ENCODE measurements at regions not wholly inside any gene's neighbourhood (a gene's known extent, or its start where the extent isn't known, plus 50 kb on each side); places are given as distances from the start of the nearest gene placed in this dataset.
"Not testable (repeated sequence)": the region's sequence is repeated elsewhere in the genome, so short reads cannot be mapped to it uniquely, and the experiment has no call there.

- Mint-ChIP-seq H3K9me3 (peaks cover 0 to 1% (median 0%) of the 10 kb centered on the region in 7 donors), H3K4me3 (no peak overlapping the region), H3K27ac (no peak overlapping the region), H3K27me3 (peaks cover 4% of the 10 kb centered on the region), H3K36me3 (peaks cover 2% of the 10 kb centered on the region), H3K4me1 (peaks cover 0 to 5% (median 2%) of the 10 kb centered on the region in 4 donors)
- Histone ChIP-seq H3K4me1 (ENCODE audit: control insufficient read depth, insufficient read depth, low read length, poor library complexity, severe bottlenecking) (no peaks in the 10 kb centered on the region), H3K9me3 (ENCODE audit: control insufficient read depth in 2 of 2, low read length in 2 of 2) (no peaks in the 10 kb centered on the region), H3K4me3 (ENCODE audit: low read depth, low read length) (no peak overlapping the region), H3K27me3 (ENCODE audit: control insufficient read depth, insufficient read depth, low read length) (no peaks in the 10 kb centered on the region), H3K36me3 (ENCODE audit: control insufficient read depth, insufficient read depth, low read length) (no peaks in the 10 kb centered on the region), H3K27ac (ENCODE audit: insufficient read depth, low read length, poor library complexity, severe bottlenecking) (no peak overlapping the region)
- ATAC-seq (ENCODE audit: low read depth in 2 of 2): no peak
- DNase-seq: no peak
These were observed 168.5 kb downstream of the CYB561 start for GRCh38 chr17:63277629-63278028.

- Histone ChIP-seq H3K27me3 (ENCODE audit: control insufficient read depth, insufficient read depth, low read length) (no peaks in the 10 kb centered on the region), H3K27ac (ENCODE audit: insufficient read depth, low read length, poor library complexity, severe bottlenecking) (no peak overlapping the region), H3K4me3 (ENCODE audit: low read depth, low read length) (no peak overlapping the region), H3K4me1 (ENCODE audit: control insufficient read depth, insufficient read depth, low read length, poor library complexity, severe bottlenecking) (no peaks in the 10 kb centered on the region), H3K36me3 (ENCODE audit: control insufficient read depth, insufficient read depth, low read length) (no peaks in the 10 kb centered on the region), H3K9me3 (ENCODE audit: control insufficient read depth in 2 of 2, low read length in 2 of 2) (no peaks in the 10 kb centered on the region)
- peak overlapping the region in 1 of 3 donors; percentile 46 for H3K27ac Mint-ChIP-seq
- H3K36me3 Mint-ChIP-seq: no peaks in the 10 kb centered on the region
- no peak overlapping the region for H3K4me3 Mint-ChIP-seq
- H3K27me3 Mint-ChIP-seq: peaks cover 4% of the 10 kb centered on the region
- H3K9me3 Mint-ChIP-seq: peaks cover 0 to 3% (median 0%) of the 10 kb centered on the region in 7 donors
- H3K4me1 Mint-ChIP-seq: peaks cover 0 to 5% (median 2%) of the 10 kb centered on the region in 4 donors
- no peak for ATAC-seq (ENCODE audit: low read depth in 2 of 2)
- DNase-seq: peak in 1 of 3 donors; percentile 15
These were observed 167.2 kb downstream of the CYB561 start for GRCh38 chr17:63278728-63279442.

GRCh38 chr17:63279498-63280230, 166.4 kb downstream of the CYB561 start:
- no peak overlapping the region for H3K4me3 Mint-ChIP-seq
- peaks cover 0 to 3% (median 1%) of the 10 kb centered on the region in 7 donors for H3K9me3 Mint-ChIP-seq
- DNase-seq (no peak), ATAC-seq (ENCODE audit: low read depth in 2 of 2) (no peak)
- H3K27ac Mint-ChIP-seq: no peak overlapping the region
- no peaks in the 10 kb centered on the region for H3K4me1 ChIP-seq (ENCODE audit: control insufficient read depth, insufficient read depth, low read length, poor library complexity, severe bottlenecking)
- H3K27me3 ChIP-seq (ENCODE audit: control insufficient read depth, insufficient read depth, low read length): no peaks in the 10 kb centered on the region
- no peak overlapping the region for H3K27ac ChIP-seq (ENCODE audit: insufficient read depth, low read length, poor library complexity, severe bottlenecking)
- H3K36me3 Mint-ChIP-seq: no peaks in the 10 kb centered on the region
- H3K4me3 ChIP-seq (ENCODE audit: low read depth, low read length): no peak overlapping the region
- no peaks in the 10 kb centered on the region for H3K36me3 ChIP-seq (ENCODE audit: control insufficient read depth, insufficient read depth, low read length)
- no peaks in the 10 kb centered on the region for H3K9me3 ChIP-seq (ENCODE audit: control insufficient read depth in 2 of 2, low read length in 2 of 2)
- H3K4me1 Mint-ChIP-seq: peaks cover 0 to 5% (median 2%) of the 10 kb centered on the region in 4 donors
- H3K27me3 Mint-ChIP-seq: peaks cover 4% of the 10 kb centered on the region

- H3K4me1 ChIP-seq (ENCODE audit: control insufficient read depth, insufficient read depth, low read length, poor library complexity, severe bottlenecking): no peaks in the 10 kb centered on the region
- DNase-seq: no peak
- no peaks in the 10 kb centered on the region for H3K27me3 ChIP-seq (ENCODE audit: control insufficient read depth, insufficient read depth, low read length)
- no peak overlapping the region for H3K4me3 ChIP-seq (ENCODE audit: low read depth, low read length)
- H3K9me3 Mint-ChIP-seq: peaks cover 0 to 23% (median 9%) of the 10 kb centered on the region in 7 donors
- H3K36me3 ChIP-seq (ENCODE audit: control insufficient read depth, insufficient read depth, low read length): no peaks in the 10 kb centered on the region
- no peak overlapping the region for H3K27ac ChIP-seq (ENCODE audit: insufficient read depth, low read length, poor library complexity, severe bottlenecking)
- ATAC-seq (ENCODE audit: low read depth in 2 of 2): no peak
- peaks cover 16 to 20% of the 10 kb centered on the region in 2 experiments for H3K9me3 ChIP-seq (ENCODE audit: control insufficient read depth in 2 of 2, low read length in 2 of 2)
- H3K36me3 Mint-ChIP-seq: peaks cover 11% of the 10 kb centered on the region
- no peaks in the 10 kb centered on the region for H3K27me3 Mint-ChIP-seq
- H3K4me1 Mint-ChIP-seq: peaks cover 0 to 5% (median 2%) of the 10 kb centered on the region in 4 donors
- no peak overlapping the region for H3K4me3 Mint-ChIP-seq
- H3K27ac Mint-ChIP-seq: no peak overlapping the region
These were observed 163.7 kb downstream of the CYB561 start for GRCh38 chr17:63282455-63282854.

GRCh38 chr17:63285551-63285950, 160.6 kb downstream of the CYB561 start:
- H3K36me3 ChIP-seq (ENCODE audit: control insufficient read depth, insufficient read depth, low read length): no peaks in the 10 kb centered on the region
- no peak overlapping the region for H3K27ac Mint-ChIP-seq
- no peak overlapping the region for H3K4me3 ChIP-seq (ENCODE audit: low read depth, low read length)
- no peak overlapping the region for H3K4me3 Mint-ChIP-seq
- no peak overlapping the region for H3K27ac ChIP-seq (ENCODE audit: insufficient read depth, low read length, poor library complexity, severe bottlenecking)
- H3K27me3 ChIP-seq (ENCODE audit: control insufficient read depth, insufficient read depth, low read length): no peaks in the 10 kb centered on the region
- H3K9me3 Mint-ChIP-seq: peaks cover 4 to 28% (median 11%) of the 10 kb centered on the region in 7 donors
- no peaks in the 10 kb centered on the region for H3K4me1 ChIP-seq (ENCODE audit: control insufficient read depth, insufficient read depth, low read length, poor library complexity, severe bottlenecking)
- H3K4me1 Mint-ChIP-seq: no peaks in the 10 kb centered on the region
- no peaks in the 10 kb centered on the region for H3K27me3 Mint-ChIP-seq
- ATAC-seq (ENCODE audit: low read depth in 2 of 2) (no peak), DNase-seq (no peak)
- peaks cover 11% of the 10 kb centered on the region for H3K36me3 Mint-ChIP-seq
- H3K9me3 ChIP-seq (ENCODE audit: control insufficient read depth in 2 of 2, low read length in 2 of 2): peaks cover 16 to 21% of the 10 kb centered on the region in 2 experiments

- no peak for DNase-seq
These were observed 159.9 kb downstream of the CYB561 start for GRCh38 chr17:63286254-63286653.

GRCh38 chr17:63287006-63287405, 159.1 kb downstream of the CYB561 start:
- H3K4me3 Mint-ChIP-seq; H3K27ac Mint-ChIP-seq; H3K27me3 ChIP-seq (ENCODE audit: control insufficient read depth, insufficient read depth, low read length); H3K36me3 ChIP-seq (ENCODE audit: control insufficient read depth, insufficient read depth, low read length); H3K27ac ChIP-seq (ENCODE audit: insufficient read depth, low read length, poor library complexity, severe bottlenecking); DNase-seq; H3K4me1 ChIP-seq (ENCODE audit: control insufficient read depth, insufficient read depth, low read length, poor library complexity, severe bottlenecking); H3K4me3 ChIP-seq (ENCODE audit: low read depth, low read length); H3K27me3 Mint-ChIP-seq; ATAC-seq (ENCODE audit: low read depth in 2 of 2); H3K4me1 Mint-ChIP-seq: not testable (repeated sequence)
- peaks cover 14% of the 10 kb centered on the region for H3K36me3 Mint-ChIP-seq
- peaks cover 16 to 21% of the 10 kb centered on the region in 2 experiments for H3K9me3 ChIP-seq (ENCODE audit: control insufficient read depth in 2 of 2, low read length in 2 of 2)
- peaks cover 4 to 28% (median 11%) of the 10 kb centered on the region in 7 donors for H3K9me3 Mint-ChIP-seq

More at GRCh38 chr17:63286254-63286653, 159.9 kb downstream of the CYB561 start:
- H3K27me3 Mint-ChIP-seq: peaks cover 4% of the 10 kb centered on the region
- H3K4me3 ChIP-seq (ENCODE audit: low read depth, low read length): no peak overlapping the region
- no peak for ATAC-seq (ENCODE audit: low read depth in 2 of 2)
- H3K27ac Mint-ChIP-seq: no peak overlapping the region
- H3K4me1 Mint-ChIP-seq: no peaks in the 10 kb centered on the region
- no peaks in the 10 kb centered on the region for H3K36me3 ChIP-seq (ENCODE audit: control insufficient read depth, insufficient read depth, low read length)
- H3K27ac ChIP-seq (ENCODE audit: insufficient read depth, low read length, poor library complexity, severe bottlenecking): no peak overlapping the region
- no peak overlapping the region for H3K4me3 Mint-ChIP-seq
- no peaks in the 10 kb centered on the region for H3K4me1 ChIP-seq (ENCODE audit: control insufficient read depth, insufficient read depth, low read length, poor library complexity, severe bottlenecking)
- H3K36me3 Mint-ChIP-seq: peaks cover 11% of the 10 kb centered on the region
- H3K27me3 ChIP-seq (ENCODE audit: control insufficient read depth, insufficient read depth, low read length): no peaks in the 10 kb centered on the region
- peaks cover 4 to 28% (median 11%) of the 10 kb centered on the region in 7 donors for H3K9me3 Mint-ChIP-seq
- H3K9me3 ChIP-seq (ENCODE audit: control insufficient read depth in 2 of 2, low read length in 2 of 2): peaks cover 16 to 21% of the 10 kb centered on the region in 2 experiments
